Tibial nerve (tissue), 4 donors: ENCODE measurements at regions not wholly inside any gene's neighbourhood (a gene's known extent, or its start where the extent isn't known, plus 50 kb on each side); places are given as distances from the start of the nearest gene placed in this dataset.

Source experiments
- DNase-seq, 2 donors: peaks; one replicate each; pipeline ENCODE4 v3.0.0-alpha.2; 2019; ENCODE audit warnings: low spot score in 2 of 2
- H3K27ac ChIP-seq, 4 donors: fragments of 200-600 bp; sonication (generic) in 3 of 4; one replicate each; pipeline ENCODE4 v1.5.1; 2017 to 2019; ENCODE audit warnings: mild to moderate bottlenecking in 1 of 4
- H3K27me3 ChIP-seq, 2 donors: fragments of 200-600 bp; sonication (generic) in 1 of 2; one replicate each; pipeline versions ENCODE4 v1.5.1 to v1.6.0; 2017 to 2019
- H3K36me3 ChIP-seq, 3 donors: fragments of 200-600 bp; sonication (generic); one replicate each; pipeline ENCODE4 v1.5.1; 2018 to 2019
- H3K4me1 ChIP-seq, 4 donors: fragments of 200-600 bp; sonication (generic) in 3 of 4; one replicate each; pipeline ENCODE4 v1.5.1; 2017 to 2019
- H3K4me3 ChIP-seq, 4 donors: fragments of 200-600 bp; sonication (generic) in 3 of 4; one replicate each; pipeline ENCODE4 v1.5.1; 2017 to 2019; ENCODE audit warnings: mild to moderate bottlenecking in 1 of 4, moderate library complexity in 1 of 4
- H3K9me3 ChIP-seq, 4 donors: fragments of 200-600 bp; sonication (generic) in 3 of 4; one replicate each; pipeline ENCODE4 v1.5.1; 2017 to 2019
- EP300 ChIP-seq, 2 donors: sonication (generic); formaldehyde crosslinking; IDR thresholded peaks; one replicate each; pipeline ENCODE4 v1.6.1; 2017; ENCODE audit warnings: antibody characterized with exemption in 2 of 2, mild to moderate bottlenecking in 1 of 2
- POLR2A ChIP-seq, 2 donors: fragments of 450-650 bp; IDR thresholded peaks; one replicate each; pipeline ENCODE4 v1.6.1; 2017; ENCODE audit warnings: antibody characterized with exemption in 2 of 2, mild to moderate bottlenecking in 2 of 2, moderate library complexity in 2 of 2
- WGBS, 2 donors: methylation state at CpG; one replicate each; pipeline ENCODE4 v1.1.5; 2018; 5-methylcytosine and 5-hydroxymethylcytosine counted together
- TF ChIP-seq, protein P1 (sequence below), 5 experiments: fragments of 200-600 bp in 3 of 5; fragments of 450-650 bp in 2 of 5; sonication (generic) in 3 of 5; IDR thresholded peaks; one replicate each; pipeline ENCODE4 v1.5.1; 2016 to 2019; ENCODE audit warnings: antibody characterized with exemption in 5 of 5, mild to moderate bottlenecking in 3 of 5, moderate library complexity in 2 of 5

DNA sequence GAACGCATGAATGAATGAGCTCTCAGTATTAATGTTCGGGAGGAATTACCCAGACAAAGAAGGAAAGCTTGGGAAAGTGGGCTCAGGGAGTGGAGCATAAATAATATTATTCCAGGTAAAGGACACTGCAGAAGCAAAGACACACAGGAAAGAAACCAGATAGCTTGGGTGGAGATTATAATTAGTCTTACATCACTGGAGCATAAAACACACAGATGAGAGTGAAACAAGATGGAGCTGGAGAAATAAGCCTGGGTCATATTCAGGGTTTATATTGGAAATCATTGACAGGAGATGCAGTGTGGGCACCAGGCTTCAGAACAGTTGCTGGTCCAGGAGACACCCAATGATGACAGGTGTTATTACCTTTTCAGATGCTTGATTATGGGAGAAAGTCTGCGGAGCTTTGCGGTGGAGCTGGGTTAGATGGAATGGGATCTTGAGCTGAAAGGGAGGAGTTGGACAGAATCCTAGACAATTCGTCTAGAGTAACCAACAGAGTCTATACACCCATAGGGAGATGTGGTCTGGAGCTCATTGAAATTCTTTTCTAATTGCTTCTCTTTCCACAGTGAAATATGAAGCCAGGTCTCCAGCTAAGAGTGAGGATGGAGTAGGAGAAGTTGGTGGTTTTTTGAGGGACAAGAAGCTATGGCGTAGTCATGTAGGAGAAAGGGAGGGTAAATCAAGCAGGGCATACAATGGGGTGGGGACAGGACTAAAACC is 227.2 kb downstream of the FAM76B start:
- no peaks in the 10 kb centered on the region for H3K27me3 ChIP-seq
- TF ChIP-seq EP300 (IDR thresholded peaks at IDR 0.05): no peak
- TF ChIP-seq, protein P1, sequence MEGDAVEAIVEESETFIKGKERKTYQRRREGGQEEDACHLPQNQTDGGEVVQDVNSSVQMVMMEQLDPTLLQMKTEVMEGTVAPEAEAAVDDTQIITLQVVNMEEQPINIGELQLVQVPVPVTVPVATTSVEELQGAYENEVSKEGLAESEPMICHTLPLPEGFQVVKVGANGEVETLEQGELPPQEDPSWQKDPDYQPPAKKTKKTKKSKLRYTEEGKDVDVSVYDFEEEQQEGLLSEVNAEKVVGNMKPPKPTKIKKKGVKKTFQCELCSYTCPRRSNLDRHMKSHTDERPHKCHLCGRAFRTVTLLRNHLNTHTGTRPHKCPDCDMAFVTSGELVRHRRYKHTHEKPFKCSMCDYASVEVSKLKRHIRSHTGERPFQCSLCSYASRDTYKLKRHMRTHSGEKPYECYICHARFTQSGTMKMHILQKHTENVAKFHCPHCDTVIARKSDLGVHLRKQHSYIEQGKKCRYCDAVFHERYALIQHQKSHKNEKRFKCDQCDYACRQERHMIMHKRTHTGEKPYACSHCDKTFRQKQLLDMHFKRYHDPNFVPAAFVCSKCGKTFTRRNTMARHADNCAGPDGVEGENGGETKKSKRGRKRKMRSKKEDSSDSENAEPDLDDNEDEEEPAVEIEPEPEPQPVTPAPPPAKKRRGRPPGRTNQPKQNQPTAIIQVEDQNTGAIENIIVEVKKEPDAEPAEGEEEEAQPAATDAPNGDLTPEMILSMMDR (IDR thresholded peaks at IDR 0.05): no peak
- no peak for TF ChIP-seq POLR2A (IDR thresholded peaks at IDR 0.05)
- DNase-seq: no peak
- peaks cover 0 to 57% (median 22%) of the 10 kb centered on the region in 4 donors for H3K4me1 ChIP-seq
- 72 to 78% methylated on average over 6 of the region's 6 CpGs for WGBS, 2 donors
- peak overlapping the region in 1 of 4 donors; percentile 71 for H3K27ac ChIP-seq
- no peaks in the 10 kb centered on the region for H3K9me3 ChIP-seq
- H3K4me3 ChIP-seq: no peak overlapping the region
- no peaks in the 10 kb centered on the region for H3K36me3 ChIP-seq

DNA sequence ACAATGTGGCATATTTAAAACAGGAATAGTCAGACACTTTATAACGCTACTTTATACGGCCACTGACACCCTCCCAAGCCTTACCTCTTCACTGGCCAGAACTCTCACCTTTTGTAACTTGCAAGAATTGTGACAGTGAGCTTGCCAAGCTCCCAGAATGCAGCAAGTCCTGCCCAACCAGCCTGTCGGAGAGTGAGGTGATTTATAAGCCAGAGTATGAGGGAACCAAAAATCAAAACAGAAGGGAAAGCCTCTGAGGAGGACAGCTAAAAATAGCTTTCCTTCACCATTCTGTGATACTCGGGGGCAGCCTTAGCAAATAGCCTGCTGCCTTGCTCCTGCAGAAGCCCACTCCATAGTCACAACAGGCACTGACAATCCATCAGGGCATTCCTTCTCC is 229.7 kb downstream of the FAM76B start:
- no peaks in the 10 kb centered on the region for H3K36me3 ChIP-seq
- no peak for DNase-seq
- 49 to 63% methylated on average over 4 of the region's 4 CpGs for WGBS, 2 donors
- H3K27me3 ChIP-seq: no peaks in the 10 kb centered on the region
- H3K9me3 ChIP-seq: no peaks in the 10 kb centered on the region
- H3K4me1 ChIP-seq: peaks cover 0 to 58% (median 26%) of the 10 kb centered on the region in 4 donors
- H3K4me3 ChIP-seq: no peak overlapping the region
- H3K27ac ChIP-seq: peak overlapping the region in 1 of 4 donors; percentile 46
- TF ChIP-seq, protein P1 (IDR thresholded peaks at IDR 0.05): no peak
- TF ChIP-seq EP300 (IDR thresholded peaks at IDR 0.05): no peak
- no peak for TF ChIP-seq POLR2A (IDR thresholded peaks at IDR 0.05)

DNA sequence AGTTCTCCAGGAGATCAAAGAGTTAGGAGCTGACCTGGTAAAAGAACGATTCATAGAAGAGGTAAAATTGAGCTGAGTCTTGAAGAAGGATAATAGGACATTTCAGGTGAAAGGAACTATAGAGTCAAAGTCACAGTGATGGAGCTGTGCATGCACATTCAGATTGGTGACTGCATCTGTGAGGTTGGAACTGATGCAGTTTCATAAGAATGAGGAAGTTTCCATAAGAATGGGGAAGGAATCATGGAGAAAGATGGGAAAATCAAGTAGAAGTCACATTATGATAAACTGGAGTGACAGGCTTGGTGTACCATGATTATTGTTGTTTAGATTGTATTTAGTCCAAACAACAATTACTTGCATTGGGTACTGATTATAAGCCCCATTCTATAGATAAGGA is 232.2 kb downstream of the FAM76B start:
- H3K9me3 ChIP-seq: no peaks in the 10 kb centered on the region
- no peaks in the 10 kb centered on the region for H3K27me3 ChIP-seq
- peak overlapping the region in 2 of 4 donors; percentile 65 to 71 for H3K27ac ChIP-seq
- no peak overlapping the region for H3K4me3 ChIP-seq
- 68 to 74% methylated on average over 1 of the region's 1 CpG for whole genome bisulfite sequencing, 2 donors
- H3K4me1 ChIP-seq: peaks cover 0 to 58% (median 14%) of the 10 kb centered on the region in 4 donors
- no peaks in the 10 kb centered on the region for H3K36me3 ChIP-seq
- TF ChIP-seq EP300 (IDR thresholded peaks at IDR 0.05) (no peak), POLR2A (IDR thresholded peaks at IDR 0.05) (no peak)
- TF ChIP-seq, protein P1 (IDR thresholded peaks at IDR 0.05): no peak
- no peak for DNase-seq

DNA sequence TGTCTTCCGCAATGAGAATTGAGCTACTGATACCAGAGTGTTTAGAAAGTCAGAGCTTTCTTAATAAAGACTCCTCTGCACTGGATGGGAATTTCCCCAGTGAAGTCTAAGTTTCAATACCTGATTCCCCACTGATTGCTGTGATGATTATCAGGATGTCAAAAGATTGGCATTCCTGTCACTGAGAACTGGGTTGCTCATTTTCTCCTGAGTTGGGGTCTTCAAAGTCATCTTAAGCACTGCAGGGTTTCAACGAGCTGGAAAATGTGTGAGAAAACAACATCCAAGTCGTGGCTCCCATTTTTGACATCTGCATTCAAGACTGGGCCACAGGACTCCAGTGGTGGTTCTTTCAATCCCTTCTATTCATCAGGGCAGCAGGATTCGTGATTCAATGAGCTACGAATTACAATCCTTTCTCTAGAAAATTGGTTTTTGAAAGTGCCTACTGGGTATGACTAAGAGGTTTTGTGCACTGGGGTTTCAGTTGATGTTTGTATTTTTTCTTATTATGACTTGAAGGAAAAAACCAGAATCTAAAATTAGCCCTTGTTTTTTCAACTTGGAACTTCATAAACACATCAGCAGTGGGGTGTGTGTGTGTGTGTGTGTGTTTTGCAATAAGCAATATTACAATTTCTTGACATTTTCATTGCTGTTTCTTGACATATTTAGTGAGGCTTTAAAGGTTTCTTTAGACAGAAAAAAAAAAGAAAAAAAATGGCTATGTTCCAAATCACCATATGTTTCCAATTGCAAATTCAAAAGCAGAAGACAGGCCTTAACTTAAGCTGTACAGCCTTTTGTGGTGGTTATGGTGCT is 233.0 kb downstream of the FAM76B start:
- Histone ChIP-seq H3K9me3 (no peaks in the 10 kb centered on the region), H3K27me3 (no peaks in the 10 kb centered on the region), H3K36me3 (no peaks in the 10 kb centered on the region), H3K4me1 (peaks cover 0 to 56% (median 14%) of the 10 kb centered on the region in 4 donors), H3K27ac (peak overlapping the region in 3 of 4 donors; percentile 55 to 92 (median 65)), H3K4me3 (no peak overlapping the region)
- DNase-seq: no peak
- WGBS, 2 donors: 37 to 41% methylated on average over 5 of the region's 5 CpGs
- TF ChIP-seq EP300 (IDR thresholded peaks at IDR 0.05) (peak in 1 of 2 donors; percentile 41), POLR2A (IDR thresholded peaks at IDR 0.05) (no peak)
- TF ChIP-seq, protein P1 (IDR thresholded peaks at IDR 0.05): no peak

DNA sequence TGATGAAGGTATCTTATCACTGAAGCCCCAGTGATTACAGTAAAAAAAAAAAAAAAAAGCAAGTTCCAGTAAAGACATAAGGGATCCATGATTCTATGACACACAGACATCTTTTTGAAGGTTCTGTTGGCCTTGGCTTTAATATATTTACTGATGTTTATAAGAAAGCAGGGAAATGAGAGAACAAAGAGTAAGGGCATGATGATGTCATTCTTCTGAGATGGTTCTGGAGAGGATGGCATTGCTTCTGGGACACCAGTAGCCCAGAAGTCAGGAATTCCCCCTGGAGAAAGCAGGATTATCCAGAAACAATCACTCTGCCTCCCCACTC is 233.6 kb downstream of the FAM76B start:
- no peaks in the 10 kb centered on the region for H3K27me3 ChIP-seq
- H3K4me1 ChIP-seq: peaks cover 0 to 54% (median 14%) of the 10 kb centered on the region in 4 donors
- H3K27ac ChIP-seq: peak overlapping the region in 3 of 4 donors; percentile 55 to 92 (median 65)
- TF ChIP-seq, protein P1 (IDR thresholded peaks at IDR 0.05): no peak
- TF ChIP-seq EP300 (IDR thresholded peaks at IDR 0.05) (no peak), POLR2A (IDR thresholded peaks at IDR 0.05) (no peak)
- no peak for DNase-seq
- no peak overlapping the region for H3K4me3 ChIP-seq
- H3K36me3 ChIP-seq: no peaks in the 10 kb centered on the region
- no peaks in the 10 kb centered on the region for H3K9me3 ChIP-seq
